Fibroblast of the aortic adventitia (primary cell): ENCODE measurements at regions not wholly inside any gene's neighbourhood (a gene's known extent, or its start where the extent isn't known, plus 50 kb on each side); places are given as distances from the start of the nearest gene placed in this dataset.

Experiments
- DNase-seq: peaks from one replicate; pipeline ENCODE4 v3.0.0-alpha.2; 2010; ENCODE audit warnings: low read depth
- H3K4me3 ChIP-seq: 2 replicates; pipeline ENCODE4 v1.5.1; 2011; ENCODE audit warnings: low read depth, mild to moderate bottlenecking, control low read depth, low read length, moderate library complexity
- CTCF ChIP-seq: IDR thresholded peaks from 2 replicates; pipeline ENCODE4 v1.5.1; 2011; ENCODE audit warnings: mild to moderate bottlenecking, low read length, control low read depth, inconsistent platforms; ENCODE audit not compliant: insufficient read depth

- TF ChIP-seq CTCF: no peak
- peak overlapping the region; percentile 36 for H3K4me3 ChIP-seq
- peak; percentile 51 for DNase-seq
Observed at GRCh38 chr20:53660078-53660909, 66.7 kb upstream of the ZNF217 start.

- no peak for TF ChIP-seq CTCF
- H3K4me3 ChIP-seq: no peak overlapping the region
- no peak for DNase-seq
Observed at GRCh38 chr20:53658973-53659372, 65.3 kb upstream of the ZNF217 start.

GRCh38 chr20:53658322-53658721, 64.7 kb upstream of the ZNF217 start:
- no peak overlapping the region for H3K4me3 ChIP-seq
- TF ChIP-seq CTCF: no peak
- DNase-seq: no peak

- H3K4me3 ChIP-seq: no peak overlapping the region
- no peak for TF ChIP-seq CTCF
- no peak for DNase-seq
Observed at GRCh38 chr20:53657732-53658131, 64.1 kb upstream of the ZNF217 start.

GRCh38 chr20:53657279-53657678, 63.6 kb upstream of the ZNF217 start:
- no peak for DNase-seq
- no peak for TF ChIP-seq CTCF

GRCh38 chr20:53656293-53657202, 62.9 kb upstream of the ZNF217 start:
- no peak overlapping the region for H3K4me3 ChIP-seq
- peak; percentile 61 for DNase-seq
- no peak for TF ChIP-seq CTCF

More at GRCh38 chr20:53657279-53657678, 63.6 kb upstream of the ZNF217 start:
- no peak overlapping the region for H3K4me3 ChIP-seq
